HEK293 (cell line): ENCODE measurements at regions not wholly inside any gene's neighbourhood (a gene's known extent, or its start where the extent isn't known, plus 50 kb on each side); places are given as distances from the start of the nearest gene placed in this dataset.
"Not testable (repeated sequence)": the region's sequence is repeated elsewhere in the genome, so short reads cannot be mapped to it uniquely, and the experiment has no call there.

Experiments used
- CTCF ChIA-PET: fragments of 350-600 bp; formaldehyde crosslinking; extraction: SDS; loops from one replicate; lab custom pipeline; 2021; ENCODE audit warnings: antibody characterized with exemption; lab: Yijun Ruan, JAX
- POLR2A ChIA-PET: fragments of 300-600 bp; formaldehyde crosslinking; extraction: SDS; loops from one replicate; lab custom pipeline; 2020; ENCODE audit warnings: antibody characterized with exemption, inconsistent platforms; lab: Yijun Ruan, JAX
- H3K27ac ChIP-seq: fragments of 200-500 bp; sonication (Bioruptor generic); 2 replicates; pipeline ENCODE4 v1.5.1; 2014; ENCODE audit warnings: low read depth, low read length, control low read depth, inconsistent platforms; ENCODE audit errors: extremely low read depth
- H3K36me3 ChIP-seq, 2 experiments: fragments of 200-500 bp in 1 of 2; sonication (Bioruptor generic) in 1 of 2; 1 replicate in 1 of 2; 2 replicates in 1 of 2; pipeline ENCODE4 v1.5.1; 2014 to 2017; ENCODE audit warnings: inconsistent platforms in 2 of 2, low read length in 2 of 2; ENCODE audit not compliant: control insufficient read depth in 2 of 2, insufficient read depth in 1 of 2
- H3K4me1 ChIP-seq: fragments of 200-500 bp; sonication (Bioruptor generic); 2 replicates; pipeline ENCODE4 v1.5.1; 2014; ENCODE audit warnings: mild to moderate bottlenecking, low read length, inconsistent platforms; ENCODE audit not compliant: control insufficient read depth, insufficient read depth
- H3K4me3 ChIP-seq: 2 replicates; pipeline ENCODE4 v1.5.1; 2011; ENCODE audit warnings: low read depth, mild to moderate bottlenecking, control low read depth, low read length, moderate library complexity
- H3K9me3 ChIP-seq: fragments of 200-500 bp; sonication (Bioruptor generic); 2 replicates; pipeline ENCODE4 v1.5.1; 2014; ENCODE audit warnings: low read depth, low read length, inconsistent platforms; ENCODE audit not compliant: control insufficient read depth, insufficient read depth
- GFI1B ChIP-seq: fragments of 450-650 bp; formaldehyde crosslinking; IDR thresholded peaks from 2 replicates; pipeline ENCODE4 v1.5.1; 2016; ENCODE audit warnings: missing biosample characterization, missing genetic modification characterization
- GLIS2 ChIP-seq: fragments of 450-650 bp; formaldehyde crosslinking; IDR thresholded peaks from 2 replicates; pipeline ENCODE4 v1.5.1; 2016; ENCODE audit warnings: missing biosample characterization, missing genetic modification characterization
- HOXA7 ChIP-seq: sonication (generic); formaldehyde crosslinking; IDR thresholded peaks from 2 replicates; pipeline ENCODE4 v1.8.1; 2022; ENCODE audit warnings: missing genetic modification reagents, borderline replicate concordance
- IKZF3 ChIP-seq: fragments of 450-650 bp; IDR thresholded peaks from 2 replicates; pipeline ENCODE4 v1.5.0; 2018; ENCODE audit warnings: missing biosample characterization, mild to moderate bottlenecking, missing genetic modification characterization, moderate library complexity
- KLF9 ChIP-seq: fragments of 450-650 bp; formaldehyde crosslinking; IDR thresholded peaks from 2 replicates; pipeline ENCODE4 v1.5.1; 2016; ENCODE audit warnings: missing biosample characterization, missing genetic modification characterization, low read depth
- OSR2 ChIP-seq: fragments of 450-650 bp; formaldehyde crosslinking; IDR thresholded peaks from 2 replicates; pipeline ENCODE4 v1.5.1; 2016; ENCODE audit warnings: missing biosample characterization, missing genetic modification characterization
- ZFP69B ChIP-seq: fragments of 450-650 bp; formaldehyde crosslinking; IDR thresholded peaks from 2 replicates; pipeline ENCODE4 v1.5.1; 2016; ENCODE audit warnings: missing biosample characterization, missing genetic modification characterization
- ZNF112 ChIP-seq: fragments of 450-650 bp; formaldehyde crosslinking; IDR thresholded peaks from 2 replicates; pipeline ENCODE4 v1.5.0; 2017; ENCODE audit warnings: missing biosample characterization, missing genetic modification characterization
- ZNF184 ChIP-seq: fragments of 450-650 bp; IDR thresholded peaks from 2 replicates; pipeline ENCODE4 v1.5.1; 2018; ENCODE audit warnings: missing biosample characterization, mild to moderate bottlenecking, missing genetic modification characterization
- ZNF202 ChIP-seq: fragments of 450-650 bp; formaldehyde crosslinking; IDR thresholded peaks from 2 replicates; pipeline ENCODE4 v1.5.1; 2016; ENCODE audit warnings: missing biosample characterization, missing genetic modification characterization, borderline replicate concordance
- ZNF221 ChIP-seq: fragments of 450-650 bp; formaldehyde crosslinking; IDR thresholded peaks from 2 replicates; pipeline ENCODE4 v1.5.1; 2017; ENCODE audit warnings: missing biosample characterization, missing genetic modification characterization, borderline replicate concordance
- ZNF335 ChIP-seq: fragments of 450-650 bp; formaldehyde crosslinking; conservative IDR thresholded peaks from 2 replicates; pipeline ENCODE4 v1.5.1; 2016; ENCODE audit warnings: missing biosample characterization, missing genetic modification characterization
- ZNF341 ChIP-seq: fragments of 450-650 bp; formaldehyde crosslinking; IDR thresholded peaks from 2 replicates; pipeline ENCODE4; 2016; ENCODE audit warnings: low read depth, missing biosample characterization, missing genetic modification characterization
- ZNF350 ChIP-seq: fragments of 450-650 bp; formaldehyde crosslinking; IDR thresholded peaks from 2 replicates; pipeline ENCODE4 v1.5.0; 2017; ENCODE audit warnings: missing biosample characterization, mild to moderate bottlenecking, missing genetic modification characterization
- ZNF404 ChIP-seq: fragments of 450-650 bp; formaldehyde crosslinking; IDR thresholded peaks from 2 replicates; pipeline ENCODE4 v1.5.1; 2017; ENCODE audit warnings: missing biosample characterization, missing genetic modification characterization
- ZNF555 ChIP-seq: fragments of 450-650 bp; formaldehyde crosslinking; conservative IDR thresholded peaks from 2 replicates; pipeline ENCODE4 v1.5.1; 2017; ENCODE audit warnings: missing biosample characterization, mild to moderate bottlenecking, missing genetic modification characterization, inconsistent platforms
- ZNF560 ChIP-seq: fragments of 450-650 bp; formaldehyde crosslinking; IDR thresholded peaks from 2 replicates; pipeline ENCODE4 v1.5.1; 2017; ENCODE audit warnings: missing biosample characterization, missing genetic modification characterization, borderline replicate concordance
- ZNF600 ChIP-seq: fragments of 450-650 bp; formaldehyde crosslinking; IDR thresholded peaks from 2 replicates; pipeline ENCODE4 v1.5.1; 2016; ENCODE audit warnings: missing biosample characterization, missing genetic modification characterization
- ZNF664 ChIP-seq: fragments of 450-650 bp; formaldehyde crosslinking; IDR thresholded peaks from 2 replicates; pipeline ENCODE4 v1.5.1; 2016; ENCODE audit warnings: missing biosample characterization, missing genetic modification characterization
- ZNF777 ChIP-seq: fragments of 450-650 bp; formaldehyde crosslinking; IDR thresholded peaks from 2 replicates; pipeline ENCODE4 v1.5.1; 2017; ENCODE audit warnings: missing biosample characterization, missing genetic modification characterization, borderline replicate concordance
- ZNF837 ChIP-seq: fragments of 450-650 bp; formaldehyde crosslinking; IDR thresholded peaks from 2 replicates; pipeline ENCODE4 v1.5.1; 2016; ENCODE audit warnings: missing biosample characterization, missing genetic modification characterization
- ZSCAN23 ChIP-seq: fragments of 450-650 bp; formaldehyde crosslinking; IDR thresholded peaks from 2 replicates; pipeline ENCODE4 v1.5.1; 2016; ENCODE audit warnings: missing biosample characterization, missing genetic modification characterization
- TF ChIP-seq, protein P1 (sequence below): fragments of 450-650 bp; formaldehyde crosslinking; IDR thresholded peaks from 2 replicates; pipeline ENCODE4 v1.5.1; 2016; ENCODE audit warnings: missing biosample characterization, missing genetic modification characterization
- TF ChIP-seq, protein P2 (sequence below): fragments of 450-650 bp; formaldehyde crosslinking; IDR thresholded peaks from 2 replicates; pipeline ENCODE4 v1.5.1; 2016; ENCODE audit warnings: missing biosample characterization, missing genetic modification characterization

DNA sequence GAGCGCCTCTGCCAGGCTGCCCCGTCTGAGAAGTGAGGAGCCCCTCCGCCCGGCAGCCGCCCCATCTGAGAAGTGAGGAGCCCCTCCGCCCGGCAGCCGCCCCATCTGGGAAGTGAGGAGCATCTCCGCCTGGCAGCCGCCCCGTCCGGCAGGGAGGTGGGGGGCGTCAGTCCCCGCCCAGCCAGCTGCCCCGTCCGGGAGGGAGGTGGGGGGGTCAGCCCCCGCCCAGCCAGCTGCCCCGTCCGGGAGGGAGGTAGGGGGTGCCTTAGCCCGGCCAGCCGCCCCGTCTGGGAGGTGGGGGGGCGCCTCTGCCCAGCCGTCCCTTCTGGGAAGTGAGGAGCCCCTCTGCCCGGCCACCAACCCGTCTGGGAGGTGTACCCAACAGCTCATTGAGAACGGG, 75.4 kb upstream of the DIO2 start:
- H3K27ac ChIP-seq, POLR2A ChIA-PET: not testable (repeated sequence)

DNA sequence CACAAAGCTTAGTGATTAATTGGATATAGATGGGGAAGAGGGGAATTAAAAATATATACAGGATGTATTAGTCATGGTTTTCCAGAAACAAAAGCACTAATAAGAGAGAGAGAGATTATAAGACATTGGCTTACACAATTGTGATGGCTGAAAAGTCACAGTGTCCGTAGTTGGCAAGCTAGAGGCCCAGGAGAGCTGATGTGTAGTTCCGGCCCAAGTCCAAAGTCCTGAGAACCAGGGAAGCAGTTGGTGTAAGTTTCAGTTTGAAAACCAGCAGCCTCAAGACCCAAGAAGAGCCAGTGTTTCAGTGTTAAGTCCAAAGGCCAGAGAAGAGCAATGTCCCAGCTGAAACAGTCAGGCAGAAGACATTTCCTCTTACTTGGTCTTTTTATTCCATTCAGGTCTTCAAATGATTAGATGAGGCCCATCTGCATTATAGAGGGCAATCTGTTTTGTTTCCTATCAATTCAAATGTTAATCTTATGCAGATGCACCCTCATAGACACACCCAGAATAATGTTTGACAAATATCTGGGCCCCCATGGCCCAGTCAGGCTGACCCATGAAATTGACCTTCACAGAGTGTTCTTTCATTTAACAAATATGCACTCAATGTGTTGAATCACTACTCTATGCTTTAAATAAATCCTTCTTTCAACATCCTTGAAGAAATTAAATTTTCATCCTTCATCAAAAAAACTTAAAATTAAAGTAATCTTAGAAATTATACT, 67.2 kb upstream of the DIO2 start:
- H3K9me3 ChIP-seq = no peaks in the 10 kb centered on the region
- no peaks in the 10 kb centered on the region for H3K4me1 ChIP-seq
- no peak overlapping the region for H3K27ac ChIP-seq
- POLR2A ChIA-PET = no interaction called here
- CTCF ChIA-PET = no interaction called here
- no peaks in the 10 kb centered on the region for H3K36me3 ChIP-seq
- TF ChIP-seq ZNF560 (tag by site-specific recombination) (no peak), ZNF221 (no peak), OSR2 (tag by site-specific recombination) (no peak), ZNF777 (tag by site-specific recombination) (no peak), GLIS2 (tag by site-specific recombination) (no peak), ZSCAN23 (no peak), ZNF112 (tag by site-specific recombination) (no peak), KLF9 (tag by site-specific recombination) (no peak), ZNF184 (tag by site-specific recombination) (no peak), ZNF335 (tag by site-specific recombination) (no peak), ZNF341 (no peak), ZFP69B (tag by site-specific recombination) (no peak), ZNF404 (tag by site-specific recombination) (no peak), ZNF202 (tag by site-specific recombination) (no peak), ZNF350 (tag by site-specific recombination) (no peak), IKZF3 (no peak)
- TF ChIP-seq, protein P1, sequence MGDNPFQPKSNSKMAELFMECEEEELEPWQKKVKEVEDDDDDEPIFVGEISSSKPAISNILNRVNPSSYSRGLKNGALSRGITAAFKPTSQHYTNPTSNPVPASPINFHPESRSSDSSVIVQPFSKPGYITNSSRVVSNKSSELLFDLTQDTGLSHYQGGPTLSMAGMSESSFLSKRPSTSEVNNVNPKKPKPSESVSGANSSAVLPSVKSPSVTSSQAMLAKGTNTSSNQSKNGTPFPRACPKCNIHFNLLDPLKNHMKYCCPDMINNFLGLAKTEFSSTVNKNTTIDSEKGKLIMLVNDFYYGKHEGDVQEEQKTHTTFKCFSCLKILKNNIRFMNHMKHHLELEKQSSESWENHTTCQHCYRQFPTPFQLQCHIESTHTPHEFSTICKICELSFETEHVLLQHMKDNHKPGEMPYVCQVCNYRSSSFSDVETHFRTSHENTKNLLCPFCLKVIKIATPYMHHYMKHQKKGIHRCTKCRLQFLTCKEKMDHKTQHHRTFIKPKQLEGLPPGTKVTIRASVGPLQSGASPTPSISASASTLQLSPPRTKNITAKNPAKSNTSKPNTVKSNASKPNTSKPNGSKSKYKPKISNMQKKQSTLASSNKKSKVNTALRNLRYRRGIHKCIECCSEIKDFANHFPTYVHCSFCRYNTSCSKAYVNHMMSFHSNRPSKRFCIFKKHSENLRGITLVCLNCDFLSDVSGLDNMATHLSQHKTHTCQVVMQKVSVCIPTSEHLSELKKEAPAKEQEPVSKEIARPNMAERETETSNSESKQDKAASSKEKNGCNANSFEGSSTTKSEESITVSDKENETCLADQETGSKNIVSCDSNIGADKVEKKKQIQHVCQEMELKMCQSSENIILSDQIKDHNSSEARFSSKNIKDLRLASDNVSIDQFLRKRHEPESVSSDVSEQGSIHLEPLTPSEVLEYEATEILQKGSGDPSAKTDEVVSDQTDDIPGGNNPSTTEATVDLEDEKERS (tag by site-specific recombination) = no peak
- H3K4me3 ChIP-seq = no peak overlapping the region

More for the DNA sequence above, 75.4 kb upstream of the DIO2 start:
- H3K9me3 ChIP-seq, H3K4me3 ChIP-seq, H3K36me3 ChIP-seq, H3K4me1 ChIP-seq, CTCF ChIA-PET: not testable (repeated sequence)

DNA sequence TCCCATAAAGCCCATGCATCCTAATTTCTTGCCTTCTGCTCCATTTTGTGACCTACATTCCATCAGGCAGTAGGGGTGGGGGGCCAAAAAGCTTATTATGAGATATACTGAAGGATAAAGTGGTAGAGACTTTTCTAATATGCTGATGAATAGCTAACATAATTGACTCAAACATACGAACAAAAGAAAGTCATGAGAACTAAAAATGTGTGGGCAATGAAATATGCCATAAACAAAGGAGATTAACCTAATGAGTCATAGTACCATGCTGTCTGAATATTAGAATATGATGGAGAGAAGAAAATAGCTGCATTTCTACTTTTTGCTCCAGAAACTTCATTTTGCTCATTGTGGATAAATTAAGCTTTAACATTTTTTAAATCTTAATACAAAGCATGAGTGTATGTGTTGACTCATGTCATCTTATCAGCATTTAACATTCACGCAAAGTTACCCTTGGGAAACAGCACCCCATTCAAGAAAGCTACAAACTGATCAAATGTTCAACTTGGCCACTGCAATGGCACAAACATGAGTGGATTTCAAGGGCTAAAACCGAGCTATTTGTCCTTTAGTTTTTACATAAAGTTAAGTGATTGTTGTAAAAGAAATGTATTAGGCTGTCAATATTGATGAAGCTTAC, 64.0 kb upstream of the DIO2 start:
- ChIA-PET POLR2A (no interaction called here), CTCF (interaction anchor here (0.7 kb wide), 1 partner anchor 992 kb away, joined by 4 read pairs; no protein-coding TSS in a partner anchor)
- H3K4me1 ChIP-seq = no peaks in the 10 kb centered on the region
- no peaks in the 10 kb centered on the region for H3K36me3 ChIP-seq
- H3K4me3 ChIP-seq = no peak overlapping the region
- H3K27ac ChIP-seq = no peak overlapping the region
- no peaks in the 10 kb centered on the region for H3K9me3 ChIP-seq
- TF ChIP-seq KLF9 (tag by site-specific recombination) (no peak), ZNF600 (tag by site-specific recombination) (no peak), ZNF664 (tag by site-specific recombination) (no peak), HOXA7 (CRISPR knock-in tag) (no peak), ZNF837 (tag by site-specific recombination) (no peak), GFI1B (tag by site-specific recombination) (no peak), ZNF555 (tag by site-specific recombination) (no peak)
- TF ChIP-seq, protein P2, sequence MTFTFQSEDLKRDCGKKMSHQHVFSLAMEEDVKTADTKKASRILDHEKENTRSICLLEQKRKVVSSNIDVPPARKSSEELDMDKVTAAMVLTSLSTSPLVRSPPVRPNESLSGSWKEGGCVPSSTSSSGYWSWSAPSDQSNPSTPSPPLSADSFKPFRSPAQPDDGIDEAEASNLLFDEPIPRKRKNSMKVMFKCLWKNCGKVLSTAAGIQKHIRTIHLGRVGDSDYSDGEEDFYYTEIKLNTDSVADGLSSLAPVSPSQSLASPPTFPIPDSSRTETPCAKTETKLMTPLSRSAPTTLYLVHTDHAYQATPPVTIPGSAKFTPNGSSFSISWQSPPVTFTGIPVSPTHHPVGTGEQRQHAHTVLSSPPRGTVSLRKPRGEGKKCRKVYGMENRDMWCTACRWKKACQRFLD = no peak
